ENCODE measurements at regions not wholly inside any gene's neighbourhood (a gene's known extent, or its start where the extent isn't known, plus 50 kb on each side); places are given as distances from the start of the nearest gene placed in this dataset.

DNA sequence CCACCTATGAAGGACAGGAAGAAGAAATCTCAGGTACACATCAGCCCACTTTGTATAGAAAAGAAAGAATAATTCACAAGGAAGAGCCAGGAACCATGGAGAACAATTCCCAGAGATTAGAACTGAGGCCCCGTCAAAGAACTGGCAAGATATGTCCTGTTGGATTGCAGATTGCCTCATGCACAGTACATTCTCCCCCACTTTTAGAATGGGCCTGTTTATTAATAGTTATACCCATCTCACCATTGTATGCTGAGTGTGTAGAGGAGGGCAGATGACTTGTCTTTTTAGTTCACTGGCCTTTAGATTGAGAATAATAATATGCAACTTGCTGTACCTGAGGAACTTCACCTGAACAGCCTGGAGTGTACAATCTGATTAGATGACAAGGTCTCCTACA is 315.6 kb upstream of the HAND2 start:
- H3K9me3 ChIP-seq, result no peaks in the 10 kb centered on the region
- no peak overlapping the region for H3K27ac ChIP-seq
- H3K4me3 ChIP-seq, result no peak overlapping the region
- no peak for DNase-seq
- no peaks in the 10 kb centered on the region for H3K27me3 ChIP-seq (ENCODE audit: insufficient read depth in 3 of 3, low read length in 2 of 3)
- 63 to 84% (median 78%) methylated on average over 1 of the region's 1 CpG for WGBS, 3 donors
- no peak for ATAC-seq
- intact Hi-C loops (cut with DNase I), result no loop called here
- H3K36me3 ChIP-seq (ENCODE audit: insufficient read depth in 1 of 2, low read depth in 1 of 2), result no peaks in the 10 kb centered on the region
- no peaks in the 10 kb centered on the region for H3K4me1 ChIP-seq
- TF ChIP-seq, protein P1, sequence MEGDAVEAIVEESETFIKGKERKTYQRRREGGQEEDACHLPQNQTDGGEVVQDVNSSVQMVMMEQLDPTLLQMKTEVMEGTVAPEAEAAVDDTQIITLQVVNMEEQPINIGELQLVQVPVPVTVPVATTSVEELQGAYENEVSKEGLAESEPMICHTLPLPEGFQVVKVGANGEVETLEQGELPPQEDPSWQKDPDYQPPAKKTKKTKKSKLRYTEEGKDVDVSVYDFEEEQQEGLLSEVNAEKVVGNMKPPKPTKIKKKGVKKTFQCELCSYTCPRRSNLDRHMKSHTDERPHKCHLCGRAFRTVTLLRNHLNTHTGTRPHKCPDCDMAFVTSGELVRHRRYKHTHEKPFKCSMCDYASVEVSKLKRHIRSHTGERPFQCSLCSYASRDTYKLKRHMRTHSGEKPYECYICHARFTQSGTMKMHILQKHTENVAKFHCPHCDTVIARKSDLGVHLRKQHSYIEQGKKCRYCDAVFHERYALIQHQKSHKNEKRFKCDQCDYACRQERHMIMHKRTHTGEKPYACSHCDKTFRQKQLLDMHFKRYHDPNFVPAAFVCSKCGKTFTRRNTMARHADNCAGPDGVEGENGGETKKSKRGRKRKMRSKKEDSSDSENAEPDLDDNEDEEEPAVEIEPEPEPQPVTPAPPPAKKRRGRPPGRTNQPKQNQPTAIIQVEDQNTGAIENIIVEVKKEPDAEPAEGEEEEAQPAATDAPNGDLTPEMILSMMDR (IDR thresholded peaks at IDR 0.05), result no peak

DNA sequence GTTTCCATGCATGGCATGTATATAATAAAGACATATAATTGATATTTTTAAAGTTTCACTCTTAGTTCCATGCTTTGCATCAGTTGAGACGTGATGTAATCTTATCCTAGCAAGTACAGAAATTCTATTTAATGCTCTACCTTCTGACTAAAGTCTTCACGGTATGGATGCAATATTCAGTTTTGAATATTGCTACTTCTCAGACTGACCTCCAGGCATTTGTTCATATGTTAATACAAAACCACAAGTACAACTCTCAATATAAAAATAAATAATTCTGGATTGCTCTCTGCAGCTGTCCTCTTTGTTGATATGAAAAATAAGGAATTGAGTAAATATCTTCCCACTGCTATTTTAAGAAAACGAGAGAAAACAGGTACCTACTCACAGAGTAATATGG is 309.8 kb upstream of the HAND2 start:
- 72 to 79% (median 73%) methylated on average over 3 of the region's 3 CpGs for WGBS, 3 donors
- H3K27me3 ChIP-seq (ENCODE audit: insufficient read depth in 3 of 3, low read length in 2 of 3), result no peaks in the 10 kb centered on the region
- DNase-seq (no peak), ATAC-seq (no peak)
- TF ChIP-seq, protein P1 (IDR thresholded peaks at IDR 0.05), result no peak
- no peak overlapping the region for H3K27ac ChIP-seq
- no peaks in the 10 kb centered on the region for H3K36me3 ChIP-seq (ENCODE audit: insufficient read depth in 1 of 2, low read depth in 1 of 2)
- intact Hi-C loops (cut with DNase I), result no loop called here
- H3K4me3 ChIP-seq, result no peak overlapping the region
- H3K9me3 ChIP-seq, result no peaks in the 10 kb centered on the region
- H3K4me1 ChIP-seq, result no peaks in the 10 kb centered on the region

DNA sequence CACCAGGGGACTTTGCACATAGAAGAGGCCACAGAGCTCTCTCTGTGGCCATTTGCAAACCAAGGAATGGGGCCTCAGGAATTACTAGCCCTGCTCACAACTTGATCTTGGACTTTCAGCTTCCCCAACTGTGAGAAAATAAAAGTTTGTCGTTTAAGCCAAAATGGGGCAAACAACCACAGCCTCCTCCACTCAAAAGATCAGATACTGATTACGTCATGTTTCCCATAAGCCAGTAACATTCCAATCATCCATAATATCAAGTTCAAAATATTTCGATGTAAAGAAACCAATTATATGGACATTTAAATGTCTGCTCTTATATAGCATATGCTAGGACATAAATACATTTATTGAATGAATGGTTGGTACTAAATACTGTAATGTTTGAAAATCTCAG is 307.5 kb upstream of the HAND2 start:
- TF ChIP-seq, protein P1 (IDR thresholded peaks at IDR 0.05), result no peak
- Histone ChIP-seq H3K36me3 (ENCODE audit: insufficient read depth in 1 of 2, low read depth in 1 of 2) (no peaks in the 10 kb centered on the region), H3K9me3 (peaks cover 4% of the 10 kb centered on the region), H3K4me3 (no peak overlapping the region), H3K27me3 (ENCODE audit: insufficient read depth in 3 of 3, low read length in 2 of 3) (no peaks in the 10 kb centered on the region), H3K4me1 (no peaks in the 10 kb centered on the region), H3K27ac (no peak overlapping the region)
- intact Hi-C loops (cut with DNase I), result no loop called here
- DNase-seq (no peak), ATAC-seq (no peak)
- 74 to 80% (median 76%) methylated on average over 3 of the region's 3 CpGs for WGBS, 3 donors

DNA sequence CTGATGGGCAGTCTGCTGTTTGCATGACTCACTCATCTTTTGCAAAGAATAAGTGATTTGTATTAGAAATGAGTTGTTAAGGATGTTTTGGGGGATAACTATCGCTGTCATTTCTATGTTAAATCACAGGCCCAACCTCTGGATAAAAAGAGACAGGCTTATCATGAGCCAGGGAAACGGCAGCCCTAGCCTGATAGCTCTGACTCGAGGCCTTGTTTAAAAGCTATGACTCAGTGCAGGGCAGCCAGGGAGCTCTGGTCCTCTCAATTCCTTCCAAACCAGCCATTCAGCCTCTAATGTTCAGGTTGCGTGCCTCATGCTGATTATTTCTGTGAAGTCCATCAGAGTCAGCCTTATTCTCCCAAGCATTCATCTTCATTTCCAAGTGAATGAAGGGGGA is 305.9 kb upstream of the HAND2 start:
- WGBS, 3 donors, result 50 to 62% (median 56%) methylated on average over 4 of the region's 4 CpGs
- Histone ChIP-seq H3K4me3 (no peak overlapping the region), H3K27ac (no peak overlapping the region)

DNA sequence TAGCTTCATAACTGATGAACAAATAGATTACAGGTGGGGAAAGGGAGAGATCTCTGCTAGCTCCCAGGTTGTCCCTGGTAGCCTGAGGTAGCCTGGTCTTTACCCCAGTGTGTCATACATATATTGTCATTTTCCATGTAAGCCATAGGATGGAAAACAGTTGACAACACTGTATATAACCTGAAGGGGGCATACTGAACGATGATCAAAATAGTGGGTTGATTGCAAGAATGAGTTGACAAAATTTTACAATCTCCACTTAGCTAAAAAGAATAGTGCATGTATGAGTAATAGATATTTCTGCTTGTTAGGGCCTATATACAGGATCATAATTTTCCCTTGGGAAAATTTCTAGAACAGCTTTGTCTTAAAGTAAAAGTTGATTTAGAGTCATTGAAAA is 304.1 kb upstream of the HAND2 start:
- ATAC-seq (no peak), DNase-seq (no peak)
- TF ChIP-seq, protein P1 (IDR thresholded peaks at IDR 0.05), result no peak
- H3K4me1 ChIP-seq, result no peaks in the 10 kb centered on the region
- no peak overlapping the region for H3K4me3 ChIP-seq
- peaks cover 4% of the 10 kb centered on the region for H3K9me3 ChIP-seq
- H3K27ac ChIP-seq, result no peak overlapping the region
- no peaks in the 10 kb centered on the region for H3K36me3 ChIP-seq (ENCODE audit: insufficient read depth in 1 of 2, low read depth in 1 of 2)
- WGBS, 3 donors, result 74 to 81% (median 76%) methylated on average over 1 of the region's 1 CpG
- intact Hi-C loops (cut with DNase I), result no loop called here
- no peaks in the 10 kb centered on the region for H3K27me3 ChIP-seq (ENCODE audit: insufficient read depth in 3 of 3, low read length in 2 of 3)

More for the DNA sequence above, 305.9 kb upstream of the HAND2 start:
- intact Hi-C loops (cut with DNase I), result no loop called here
- ATAC-seq, result no peak
- no peak for DNase-seq
- peaks cover 4% of the 10 kb centered on the region for H3K9me3 ChIP-seq
- no peaks in the 10 kb centered on the region for H3K4me1 ChIP-seq
- H3K36me3 ChIP-seq (ENCODE audit: insufficient read depth in 1 of 2, low read depth in 1 of 2), result no peaks in the 10 kb centered on the region
- H3K27me3 ChIP-seq (ENCODE audit: insufficient read depth in 3 of 3, low read length in 2 of 3), result no peaks in the 10 kb centered on the region
- TF ChIP-seq, protein P1 (IDR thresholded peaks at IDR 0.05), result no peak

All from psoas muscle (tissue), 7 donors.